Esophagus (tissue), 2 donors: ENCODE measurements at regions not wholly inside any gene's neighbourhood (a gene's known extent, or its start where the extent isn't known, plus 50 kb on each side); places are given as distances from the start of the nearest gene placed in this dataset.

Experiments used
- H3K27ac ChIP-seq, 2 donors: one replicate each; pipeline ENCODE4 v1.5.1; 2013; ENCODE audit warnings: low read depth in 2 of 2, mild to moderate bottlenecking in 2 of 2, inconsistent platforms in 1 of 2, low read length in 1 of 2, moderate library complexity in 1 of 2
- H3K27me3 ChIP-seq, 2 donors: one replicate each; pipeline ENCODE4 v1.6.1; 2013; ENCODE audit warnings: low read length in 2 of 2, control low read depth in 1 of 2, mild to moderate bottlenecking in 1 of 2; ENCODE audit not compliant: insufficient read depth in 2 of 2, control insufficient read depth in 1 of 2
- H3K36me3 ChIP-seq, 2 donors: one replicate each; pipeline ENCODE4 v1.6.1; 2013; ENCODE audit warnings: low read length in 1 of 2; ENCODE audit not compliant: control insufficient read depth in 2 of 2, insufficient read depth in 2 of 2
- H3K4me1 ChIP-seq, 2 donors: one replicate each; pipeline ENCODE4 v1.6.1; 2013; ENCODE audit warnings: low read length in 1 of 2; ENCODE audit not compliant: control insufficient read depth in 2 of 2, insufficient read depth in 2 of 2
- H3K4me3 ChIP-seq, 2 donors: one replicate each; pipeline ENCODE4 v1.5.1; 2013; ENCODE audit warnings: low read length in 2 of 2, mild to moderate bottlenecking in 2 of 2, low read depth in 1 of 2, moderate library complexity in 1 of 2
- H3K9me3 ChIP-seq, 2 donors: one replicate each; pipeline ENCODE4 v1.6.1; 2013; ENCODE audit warnings: mild to moderate bottlenecking in 2 of 2, low read depth in 1 of 2, low read length in 1 of 2, moderate library complexity in 1 of 2; ENCODE audit not compliant: control insufficient read depth in 2 of 2, insufficient read depth in 1 of 2
- WGBS, 2 donors: extraction: QIAGEN DNeasy Blood & Tissue Kit; methylation state at CpG; one replicate each; pipeline ENCODE4 v1.1.7; 2013; 5-methylcytosine and 5-hydroxymethylcytosine counted together
- donor health status: healthy with polysubstance abuse.
- donor health status: Bipolar disorder and iron deficiency.

- Histone ChIP-seq H3K4me3 (no peak overlapping the region), H3K27me3 (no peaks in the 10 kb centered on the region), H3K27ac (no peak overlapping the region), H3K9me3 (no peaks in the 10 kb centered on the region), H3K36me3 (no peaks in the 10 kb centered on the region), H3K4me1 (no peaks in the 10 kb centered on the region)
- 82% methylated on average over 2 of the region's 2 CpGs for WGBS, 2 donors
Measured at GRCh38 chr7:84328571-84328970, 134.0 kb upstream of the SEMA3A start.

GRCh38 chr7:84324136-84324630 lies 129.6 kb upstream of the SEMA3A start:
- no peaks in the 10 kb centered on the region for H3K27me3 ChIP-seq
- H3K4me1 ChIP-seq = no peaks in the 10 kb centered on the region
- no peak overlapping the region for H3K4me3 ChIP-seq
- no peak overlapping the region for H3K27ac ChIP-seq
- H3K36me3 ChIP-seq = no peaks in the 10 kb centered on the region
- H3K9me3 ChIP-seq = no peaks in the 10 kb centered on the region

- Histone ChIP-seq H3K9me3 (no peaks in the 10 kb centered on the region), H3K36me3 (no peaks in the 10 kb centered on the region), H3K4me3 (no peak overlapping the region), H3K4me1 (no peaks in the 10 kb centered on the region), H3K27ac (no peak overlapping the region), H3K27me3 (no peaks in the 10 kb centered on the region)
Measured at GRCh38 chr7:84317536-84317935, 122.9 kb upstream of the SEMA3A start.

DNA sequence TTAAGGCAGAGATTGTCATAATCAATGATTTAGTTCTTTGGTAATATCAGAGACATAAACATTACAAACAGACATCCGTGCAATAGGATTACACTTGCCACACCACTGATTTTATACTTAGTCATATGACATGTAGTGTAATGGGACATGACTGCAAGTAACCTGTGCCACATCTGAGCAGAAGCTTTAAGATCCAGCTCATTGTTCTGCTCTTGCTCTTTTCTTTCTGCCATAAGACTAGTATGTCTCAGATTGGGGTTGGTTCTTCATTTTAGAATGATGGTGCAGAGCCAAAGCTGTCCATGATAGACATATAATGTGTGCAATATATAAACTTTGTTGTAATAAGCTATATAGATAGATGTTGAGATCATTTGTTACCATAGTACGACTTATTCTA lies 119.7 kb upstream of the SEMA3A start:
- WGBS, 2 donors = 80 to 82% methylated on average over 2 of the region's 2 CpGs
- Histone ChIP-seq H3K9me3 (no peaks in the 10 kb centered on the region), H3K4me3 (no peak overlapping the region), H3K36me3 (no peaks in the 10 kb centered on the region), H3K27me3 (no peaks in the 10 kb centered on the region), H3K4me1 (no peaks in the 10 kb centered on the region), H3K27ac (no peak overlapping the region)

DNA sequence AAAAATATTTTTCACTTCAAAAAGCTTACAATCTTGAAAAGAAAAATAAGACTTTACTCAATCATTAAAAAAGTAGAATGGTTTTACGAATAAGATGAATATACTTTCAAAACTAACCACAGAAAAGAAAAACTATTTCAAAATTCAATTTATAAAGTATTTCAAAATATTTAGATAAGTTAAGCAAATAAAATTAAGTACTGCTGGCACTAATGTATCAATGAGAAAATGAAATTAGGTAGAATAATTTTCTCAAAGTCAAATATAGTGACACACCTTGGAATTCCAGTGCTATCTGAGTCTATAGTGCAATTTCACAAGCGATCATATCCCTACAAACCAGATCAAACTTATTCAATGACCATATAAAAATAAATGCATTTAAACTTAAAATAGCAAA lies 109.8 kb upstream of the SEMA3A start:
- 84 to 90% methylated on average over 2 of the region's 2 CpGs for whole genome bisulfite sequencing, 2 donors
- H3K27ac ChIP-seq = no peak overlapping the region
- no peaks in the 10 kb centered on the region for H3K4me1 ChIP-seq
- H3K27me3 ChIP-seq = no peaks in the 10 kb centered on the region
- H3K4me3 ChIP-seq = no peak overlapping the region
- H3K36me3 ChIP-seq = no peaks in the 10 kb centered on the region
- H3K9me3 ChIP-seq = no peaks in the 10 kb centered on the region

GRCh38 chr7:84302949-84303348 lies 108.4 kb upstream of the SEMA3A start:
- H3K27me3 ChIP-seq = no peaks in the 10 kb centered on the region

DNA sequence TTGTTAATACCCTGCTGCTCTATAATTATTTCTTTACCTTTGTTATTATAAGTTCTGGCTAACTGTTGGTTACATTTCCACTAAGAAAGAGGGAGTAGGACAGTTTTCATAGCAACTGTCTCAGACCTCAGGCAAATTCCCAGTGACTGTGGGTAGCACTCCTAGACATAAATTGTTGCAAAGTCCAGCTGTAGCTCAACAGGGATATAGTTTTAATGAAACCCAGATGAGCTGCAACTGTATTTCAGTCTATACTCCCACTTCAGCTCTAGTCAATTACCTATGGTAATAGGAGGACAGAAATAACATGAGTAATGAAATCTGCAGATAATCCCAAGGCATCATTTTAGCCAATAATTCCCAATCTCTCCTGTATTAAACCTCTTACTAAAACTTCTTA lies 103.0 kb upstream of the SEMA3A start:
- Histone ChIP-seq H3K4me1 (no peaks in the 10 kb centered on the region), H3K9me3 (no peaks in the 10 kb centered on the region), H3K36me3 (no peaks in the 10 kb centered on the region), H3K27me3 (no peaks in the 10 kb centered on the region), H3K27ac (no peak overlapping the region), H3K4me3 (no peak overlapping the region)

More at GRCh38 chr7:84302949-84303348, 108.4 kb upstream of the SEMA3A start:
- Histone ChIP-seq H3K4me3 (no peak overlapping the region), H3K9me3 (no peaks in the 10 kb centered on the region), H3K36me3 (no peaks in the 10 kb centered on the region), H3K4me1 (no peaks in the 10 kb centered on the region), H3K27ac (no peak overlapping the region)
- 52 to 53% methylated on average over 3 of the region's 3 CpGs for WGBS, 2 donors

DNA sequence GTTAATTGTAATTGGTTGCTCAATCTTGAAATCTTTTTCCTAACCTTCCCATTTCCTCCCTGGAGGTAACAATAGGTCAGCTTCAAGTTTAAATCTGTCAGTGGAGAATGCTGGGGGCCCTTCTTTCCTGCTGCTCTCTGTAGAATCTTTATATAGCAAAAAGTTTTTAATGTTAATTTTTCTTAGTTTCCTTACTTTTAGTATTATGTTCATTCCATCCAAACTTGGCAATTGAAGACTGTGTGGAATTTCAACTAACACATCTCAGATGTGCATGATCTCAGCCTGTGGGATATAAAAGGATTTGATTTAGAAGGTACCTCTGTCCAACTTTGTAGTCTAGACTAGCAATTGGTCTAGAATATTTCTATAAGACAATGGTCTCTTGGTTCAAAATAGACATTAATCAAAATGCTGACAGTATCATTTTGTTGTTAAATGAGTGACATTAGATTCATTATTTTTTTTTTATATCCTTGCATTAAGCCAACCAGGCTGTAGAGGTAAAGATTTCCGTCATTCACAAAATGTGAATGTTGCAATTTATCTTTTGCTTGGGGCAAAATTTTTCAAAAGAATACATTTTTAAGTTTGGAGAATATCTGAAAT lies 100.4 kb upstream of the SEMA3A start:
- H3K36me3 ChIP-seq = no peaks in the 10 kb centered on the region
- no peaks in the 10 kb centered on the region for H3K27me3 ChIP-seq
- H3K4me3 ChIP-seq = no peak overlapping the region
- no peak overlapping the region for H3K27ac ChIP-seq
- no peaks in the 10 kb centered on the region for H3K9me3 ChIP-seq
- WGBS, 2 donors = 85 to 88% methylated on average over 1 of the region's 1 CpG
- no peaks in the 10 kb centered on the region for H3K4me1 ChIP-seq

DNA sequence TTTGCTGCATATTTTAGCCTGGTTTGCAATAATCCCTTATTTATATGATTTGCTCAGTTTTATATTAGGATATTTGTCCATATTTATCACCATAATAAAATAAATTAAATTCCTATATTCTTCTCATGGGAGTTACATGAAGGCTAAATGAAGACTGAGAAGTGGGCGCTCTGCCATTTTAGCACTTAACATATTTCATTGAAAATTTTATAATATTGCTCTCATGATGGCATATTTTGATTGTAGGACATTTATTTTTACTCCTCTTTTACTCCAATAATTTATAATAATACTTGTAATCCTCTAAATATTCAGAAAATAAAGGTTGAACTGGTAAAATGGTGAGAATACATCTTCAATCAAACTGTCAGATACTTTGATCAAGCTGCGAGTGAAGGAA lies 99.8 kb upstream of the SEMA3A start:
- Histone ChIP-seq H3K27ac (no peak overlapping the region), H3K27me3 (no peaks in the 10 kb centered on the region), H3K36me3 (no peaks in the 10 kb centered on the region), H3K4me3 (no peak overlapping the region), H3K4me1 (no peaks in the 10 kb centered on the region), H3K9me3 (no peaks in the 10 kb centered on the region)
- 92 to 96% methylated on average over 2 of the region's 2 CpGs for WGBS, 2 donors

DNA sequence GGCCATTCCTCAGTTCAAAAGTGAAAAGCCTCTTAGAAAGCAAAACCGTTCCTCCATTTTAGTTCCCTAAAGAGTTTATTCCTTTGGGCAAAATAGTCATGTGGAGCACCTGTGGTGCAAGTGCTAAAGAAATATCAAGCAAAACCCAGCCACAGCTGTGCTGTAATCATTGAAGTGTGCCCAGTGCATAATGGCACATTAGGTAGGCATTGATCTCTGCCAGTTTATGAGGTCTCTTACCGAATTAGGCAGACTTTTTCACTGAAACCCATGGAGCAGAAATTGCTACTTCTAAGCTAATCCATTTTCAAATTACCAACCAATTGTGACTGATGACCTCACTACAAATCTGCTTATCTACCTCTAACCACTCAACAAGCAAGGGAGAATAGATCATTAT lies 97.2 kb upstream of the SEMA3A start:
- Histone ChIP-seq H3K4me1 (no peaks in the 10 kb centered on the region), H3K4me3 (no peak overlapping the region), H3K36me3 (no peaks in the 10 kb centered on the region), H3K9me3 (no peaks in the 10 kb centered on the region), H3K27me3 (no peaks in the 10 kb centered on the region), H3K27ac (no peak overlapping the region)
- 72 to 78% methylated on average over 2 of the region's 2 CpGs for WGBS, 2 donors
